AG10803 (cell line): ENCODE measurements at regions not wholly inside any gene's neighbourhood (a gene's known extent, or its start where the extent isn't known, plus 50 kb on each side); places are given as distances from the start of the nearest gene placed in this dataset.
A peak's percentile ranks its signal among the peaks of the same experiment; 100 is the strongest.

Source experiments
- DNase-seq: peaks from one replicate; pipeline ENCODE4 v3.0.0; 2010; ENCODE audit warnings: low read depth
- H3K4me3 ChIP-seq: 2 replicates; pipeline ENCODE4 v1.5.1; 2011; ENCODE audit warnings: mild to moderate bottlenecking, low read length, control low read depth
- TF ChIP-seq, protein P1 (sequence below): conservative IDR thresholded peaks from 2 replicates; pipeline ENCODE4 v1.5.1; 2011; ENCODE audit warnings: mild to moderate bottlenecking, low read length, control low read depth, inconsistent platforms

DNA sequence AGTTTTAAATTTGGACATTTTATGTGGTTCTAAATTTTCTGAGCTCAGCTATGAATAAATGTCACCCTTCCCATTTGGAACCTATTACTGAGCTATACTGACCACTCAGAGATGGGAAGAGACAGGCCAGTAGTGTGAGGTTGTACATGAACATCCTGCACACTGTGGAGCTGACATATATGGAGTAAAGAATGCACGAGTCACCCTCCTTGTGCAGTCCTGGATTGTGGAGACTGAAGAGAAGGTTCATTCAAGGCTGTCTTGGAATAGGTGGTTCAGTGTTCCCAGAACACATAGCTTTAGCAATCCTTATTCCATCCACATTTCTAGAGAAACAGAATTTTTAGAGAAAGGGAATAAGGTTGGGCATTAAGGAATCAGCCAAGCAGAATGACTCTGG, 50.3 kb upstream of the OGFRL1 start:
- DNase-seq, result peak; percentile 61
- H3K4me3 ChIP-seq, result no peak overlapping the region
- TF ChIP-seq, protein P1, sequence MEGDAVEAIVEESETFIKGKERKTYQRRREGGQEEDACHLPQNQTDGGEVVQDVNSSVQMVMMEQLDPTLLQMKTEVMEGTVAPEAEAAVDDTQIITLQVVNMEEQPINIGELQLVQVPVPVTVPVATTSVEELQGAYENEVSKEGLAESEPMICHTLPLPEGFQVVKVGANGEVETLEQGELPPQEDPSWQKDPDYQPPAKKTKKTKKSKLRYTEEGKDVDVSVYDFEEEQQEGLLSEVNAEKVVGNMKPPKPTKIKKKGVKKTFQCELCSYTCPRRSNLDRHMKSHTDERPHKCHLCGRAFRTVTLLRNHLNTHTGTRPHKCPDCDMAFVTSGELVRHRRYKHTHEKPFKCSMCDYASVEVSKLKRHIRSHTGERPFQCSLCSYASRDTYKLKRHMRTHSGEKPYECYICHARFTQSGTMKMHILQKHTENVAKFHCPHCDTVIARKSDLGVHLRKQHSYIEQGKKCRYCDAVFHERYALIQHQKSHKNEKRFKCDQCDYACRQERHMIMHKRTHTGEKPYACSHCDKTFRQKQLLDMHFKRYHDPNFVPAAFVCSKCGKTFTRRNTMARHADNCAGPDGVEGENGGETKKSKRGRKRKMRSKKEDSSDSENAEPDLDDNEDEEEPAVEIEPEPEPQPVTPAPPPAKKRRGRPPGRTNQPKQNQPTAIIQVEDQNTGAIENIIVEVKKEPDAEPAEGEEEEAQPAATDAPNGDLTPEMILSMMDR, result no peak
